Kidney epithelial cell (primary cell): ENCODE measurements at regions not wholly inside any gene's neighbourhood (a gene's known extent, or its start where the extent isn't known, plus 50 kb on each side); places are given as distances from the start of the nearest gene placed in this dataset.
"Not testable (repeated sequence)": the region's sequence is repeated elsewhere in the genome, so short reads cannot be mapped to it uniquely, and the experiment has no call there.

Source experiments
- DNase-seq: peaks from one replicate; pipeline ENCODE4 v3.0.0-alpha.2; 2010; ENCODE audit warnings: low read depth
- H3K27me3 ChIP-seq: 2 replicates; pipeline ENCODE4 v1.6.0; 2011; ENCODE audit warnings: low read length; ENCODE audit not compliant: control insufficient read depth, insufficient read depth
- H3K36me3 ChIP-seq: 2 replicates; pipeline ENCODE4 v1.5.1; 2011; ENCODE audit warnings: low read length; ENCODE audit not compliant: control insufficient read depth, insufficient read depth
- H3K4me3 ChIP-seq: 2 replicates; pipeline ENCODE4 v1.5.1; 2011; ENCODE audit warnings: low read depth, mild to moderate bottlenecking, control low read depth, low read length
- TF ChIP-seq, protein P1 (sequence below): IDR thresholded peaks from 2 replicates; pipeline ENCODE4 v1.5.1; 2011; ENCODE audit warnings: mild to moderate bottlenecking, moderate library complexity, low read length, control low read depth, inconsistent platforms; ENCODE audit not compliant: insufficient read depth, poor library complexity, severe bottlenecking

- H3K4me3 ChIP-seq, result no peak overlapping the region
- TF ChIP-seq, protein P1, sequence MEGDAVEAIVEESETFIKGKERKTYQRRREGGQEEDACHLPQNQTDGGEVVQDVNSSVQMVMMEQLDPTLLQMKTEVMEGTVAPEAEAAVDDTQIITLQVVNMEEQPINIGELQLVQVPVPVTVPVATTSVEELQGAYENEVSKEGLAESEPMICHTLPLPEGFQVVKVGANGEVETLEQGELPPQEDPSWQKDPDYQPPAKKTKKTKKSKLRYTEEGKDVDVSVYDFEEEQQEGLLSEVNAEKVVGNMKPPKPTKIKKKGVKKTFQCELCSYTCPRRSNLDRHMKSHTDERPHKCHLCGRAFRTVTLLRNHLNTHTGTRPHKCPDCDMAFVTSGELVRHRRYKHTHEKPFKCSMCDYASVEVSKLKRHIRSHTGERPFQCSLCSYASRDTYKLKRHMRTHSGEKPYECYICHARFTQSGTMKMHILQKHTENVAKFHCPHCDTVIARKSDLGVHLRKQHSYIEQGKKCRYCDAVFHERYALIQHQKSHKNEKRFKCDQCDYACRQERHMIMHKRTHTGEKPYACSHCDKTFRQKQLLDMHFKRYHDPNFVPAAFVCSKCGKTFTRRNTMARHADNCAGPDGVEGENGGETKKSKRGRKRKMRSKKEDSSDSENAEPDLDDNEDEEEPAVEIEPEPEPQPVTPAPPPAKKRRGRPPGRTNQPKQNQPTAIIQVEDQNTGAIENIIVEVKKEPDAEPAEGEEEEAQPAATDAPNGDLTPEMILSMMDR, result no peak
- H3K27me3 ChIP-seq, result no peaks in the 10 kb centered on the region
- H3K36me3 ChIP-seq, result no peaks in the 10 kb centered on the region
- no peak for DNase-seq
These were observed 397.1 kb upstream of the KCNMB2 start for GRCh38 chr3:178139116-178139515.

DNA sequence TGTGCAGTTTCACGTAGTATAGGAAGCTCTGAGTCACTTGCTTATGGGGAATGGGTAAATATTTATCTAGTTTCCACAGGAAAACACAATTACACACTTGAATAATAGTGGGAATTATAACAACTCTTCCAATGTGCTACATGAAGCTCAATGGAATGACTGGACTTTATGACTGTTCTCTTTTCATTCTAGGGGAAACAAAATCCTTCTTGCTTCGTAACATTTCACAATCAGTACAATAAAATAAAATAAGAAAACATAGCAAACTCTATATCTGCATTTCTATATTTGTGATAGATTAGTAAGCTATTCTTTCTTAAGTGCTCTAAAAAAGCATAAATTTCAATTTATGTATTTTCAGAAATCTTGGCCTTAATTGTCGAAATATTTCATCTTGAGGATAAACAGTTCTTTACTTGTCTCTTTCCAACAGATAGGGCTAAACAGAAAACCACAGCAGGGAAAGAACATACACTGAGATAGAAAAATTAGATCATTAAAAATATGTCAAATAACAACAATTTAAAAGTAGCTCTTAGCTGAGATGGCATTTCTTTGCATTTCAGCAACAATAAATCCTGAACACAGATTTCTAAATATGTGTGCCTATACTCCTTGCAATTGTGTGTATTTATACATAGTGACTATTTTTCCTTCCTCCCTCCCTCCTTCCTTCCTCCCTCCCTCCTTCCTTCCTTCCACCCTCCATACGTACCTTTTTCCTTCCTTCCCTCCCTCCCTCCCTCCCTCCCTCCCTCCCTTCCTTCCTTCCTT lies 395.5 kb upstream of the KCNMB2 start:
- TF ChIP-seq, protein P1, result no peak
- H3K36me3 ChIP-seq, result no peaks in the 10 kb centered on the region
- DNase-seq, result no peak
- no peaks in the 10 kb centered on the region for H3K27me3 ChIP-seq
- no peak overlapping the region for H3K4me3 ChIP-seq

- H3K27me3 ChIP-seq, DNase-seq, H3K36me3 ChIP-seq, H3K4me3 ChIP-seq: not testable (repeated sequence)
These were observed 394.9 kb upstream of the KCNMB2 start for GRCh38 chr3:178141305-178141684.

DNA sequence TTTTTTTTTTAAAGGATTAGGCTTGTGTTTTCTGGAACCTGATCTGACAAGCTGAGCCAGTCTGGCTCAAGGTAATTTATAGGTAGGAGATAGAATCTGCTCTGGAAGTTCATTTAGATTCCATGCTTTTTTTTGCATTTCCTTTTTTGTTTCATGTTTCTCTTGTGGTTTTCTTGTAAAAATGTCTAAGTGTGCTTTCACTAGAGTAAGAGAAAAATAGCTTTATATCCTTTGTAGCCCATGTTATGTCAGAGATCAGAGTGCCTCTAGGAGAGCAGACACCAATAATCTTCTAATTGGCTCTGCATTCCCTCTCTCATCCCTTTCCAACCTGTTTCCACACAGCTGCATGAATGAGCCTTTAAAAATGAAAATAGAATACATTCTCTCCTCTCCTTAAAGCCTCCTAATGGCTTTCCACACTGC lies 389.8 kb upstream of the KCNMB2 start:
- no peak for DNase-seq
- H3K36me3 ChIP-seq, result no peaks in the 10 kb centered on the region
- H3K27me3 ChIP-seq, result no peaks in the 10 kb centered on the region
- no peak overlapping the region for H3K4me3 ChIP-seq
- TF ChIP-seq, protein P1, result no peak

DNA sequence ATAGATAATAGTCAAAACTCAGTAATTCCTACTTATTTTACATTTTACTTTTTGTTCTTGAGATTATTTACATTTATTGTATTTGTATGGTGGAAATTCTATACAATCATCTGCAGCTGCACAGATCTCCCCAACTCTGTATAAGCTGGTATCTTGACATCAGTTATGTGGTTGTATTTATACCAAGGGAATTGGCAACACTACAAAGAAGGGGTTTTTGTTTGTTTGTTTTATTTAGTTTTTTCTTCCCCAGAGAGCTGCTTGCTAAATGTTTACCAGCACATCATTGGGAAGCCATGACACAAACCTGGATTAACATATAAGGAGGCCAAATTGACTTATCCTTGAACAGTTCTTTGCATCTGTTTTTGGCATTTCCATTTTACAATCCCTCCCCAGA lies 389.2 kb upstream of the KCNMB2 start:
- Histone ChIP-seq H3K27me3 (no peaks in the 10 kb centered on the region), H3K36me3 (no peaks in the 10 kb centered on the region), H3K4me3 (no peak overlapping the region)
- DNase-seq, result no peak
- TF ChIP-seq, protein P1, result no peak

DNA sequence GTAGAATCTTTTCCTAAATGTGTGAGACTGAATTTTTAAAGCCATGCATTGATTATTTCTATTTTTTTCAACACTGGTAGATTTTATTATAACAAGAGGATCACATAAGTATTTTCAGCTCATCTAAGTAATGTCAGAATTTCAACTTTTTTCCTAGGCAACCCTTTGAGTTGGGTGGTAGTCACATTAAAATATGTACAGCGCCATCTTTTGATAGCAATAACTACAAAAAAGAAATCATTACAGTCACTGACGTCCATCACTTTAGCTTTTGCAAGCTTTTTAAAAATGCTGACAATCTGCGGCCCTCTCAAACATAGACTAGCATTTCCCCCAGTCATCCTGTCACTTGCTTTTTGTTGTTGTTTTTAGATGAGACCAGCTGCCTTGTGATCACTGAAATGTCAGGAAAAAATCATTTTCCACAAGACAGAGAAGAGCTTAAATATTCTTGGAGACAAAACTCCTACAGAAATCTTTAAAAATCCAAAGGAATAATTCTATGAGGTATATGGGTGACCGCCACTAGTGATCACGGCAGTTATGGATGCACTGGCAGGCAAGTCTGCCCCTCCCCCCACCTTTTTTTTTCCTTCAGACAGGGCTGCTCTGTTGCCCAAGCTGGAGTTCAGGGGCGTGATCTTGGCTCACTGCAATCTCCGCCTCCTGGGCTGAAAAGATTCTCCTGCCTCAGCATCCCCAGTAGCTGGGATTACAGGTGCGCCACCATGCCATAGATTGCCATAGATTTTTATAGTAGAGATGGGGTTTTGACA lies 384.0 kb upstream of the KCNMB2 start:
- DNase-seq, result no peak
- Histone ChIP-seq H3K27me3 (no peaks in the 10 kb centered on the region), H3K4me3 (no peak overlapping the region), H3K36me3 (no peaks in the 10 kb centered on the region)
- TF ChIP-seq, protein P1, result no peak
